ENCODE measurements at regions not wholly inside any gene's neighbourhood (a gene's known extent, or its start where the extent isn't known, plus 50 kb on each side); places are given as distances from the start of the nearest gene placed in this dataset.

- CTCF ChIA-PET = no interaction called here
- WGBS (ENCODE audit: insufficient coverage) = no CpG with 5 or more reads among the region's 3 CpGs
- Histone ChIP-seq H3K9me3 (ENCODE audit: control extremely low read depth in 1 of 3, control insufficient read depth in 2 of 3, insufficient read depth in 1 of 3, low read length in 2 of 3) (no peaks in the 10 kb centered on the region), H3K4me3 (ENCODE audit: control extremely low read depth in 1 of 5, extremely low read depth in 1 of 5, insufficient read depth in 1 of 5, low read depth in 2 of 5, low read length in 4 of 5) (no peak overlapping the region), H3K4me1 (ENCODE audit: control insufficient read depth in 2 of 2, insufficient read depth in 2 of 2, low read length in 2 of 2) (no peaks in the 10 kb centered on the region), H3K27me3 (replicated peaks in 1 of 4; ENCODE audit: control extremely low read depth in 1 of 4, control insufficient read depth in 3 of 4, insufficient read depth in 4 of 4, low read length in 3 of 4) (no peaks in the 10 kb centered on the region), H3K36me3 (replicated peaks in 1 of 2; ENCODE audit: control extremely low read depth in 1 of 2, control insufficient read depth in 1 of 2, extremely low read depth in 1 of 2, insufficient read depth in 2 of 2, low read length in 1 of 2) (no peaks in the 10 kb centered on the region), H3K9ac (ENCODE audit: low read length) (no peak overlapping the region), H3K27ac (ENCODE audit: low read length in 2 of 2) (no peak overlapping the region), H2AFZ (ENCODE audit: insufficient read depth, low read depth, low read length, poor library complexity, severe bottlenecking) (no peak overlapping the region), H3K79me2 (ENCODE audit: control insufficient read depth, insufficient read depth, low read length) (no peaks in the 10 kb centered on the region), H3K4me2 (replicated peaks; ENCODE audit: low read depth, low read length, poor library complexity, severe bottlenecking) (no peak overlapping the region), H4K20me1 (ENCODE audit: control insufficient read depth, insufficient read depth, low read length, poor library complexity, severe bottlenecking) (no peaks in the 10 kb centered on the region)
- ATAC-seq (ENCODE audit: low read depth) (no peak), DNase-seq (no peak)
- Mint-ChIP-seq H3K27me3 (no peaks in the 10 kb centered on the region), H3K27ac (no peak overlapping the region), H3K9me3 (ENCODE audit: insufficient read depth) (peaks cover 3% of the 10 kb centered on the region), H3K4me1 (no peaks in the 10 kb centered on the region), H3K4me3 (no peak overlapping the region)
- TF ChIP-seq CTCF (IDR thresholded peaks at IDR 0.05) (no peak), EZH2 (IDR thresholded peaks at IDR 0.05; ENCODE audit: borderline replicate concordance, insufficient read depth, low read depth, low read length, poor library complexity, severe bottlenecking) (no peak)
- intact Hi-C loops (cut with micrococcal nuclease) = no loop called here
- POLR2A ChIA-PET = no interaction called here
Observed at GRCh38 chr14:43901911-43902673, 605.0 kb downstream of the FSCB start.

- no peak overlapping the region for H3K4me2 ChIP-seq (replicated peaks; ENCODE audit: low read depth, low read length, poor library complexity, severe bottlenecking)
- no peak overlapping the region for H2AFZ ChIP-seq (ENCODE audit: insufficient read depth, low read depth, low read length, poor library complexity, severe bottlenecking)
- H3K79me2 ChIP-seq (ENCODE audit: control insufficient read depth, insufficient read depth, low read length) = no peaks in the 10 kb centered on the region
- H3K27me3 ChIP-seq (replicated peaks in 1 of 4; ENCODE audit: control extremely low read depth in 1 of 4, control insufficient read depth in 3 of 4, insufficient read depth in 4 of 4, low read length in 3 of 4) = no peaks in the 10 kb centered on the region
- intact Hi-C loops (cut with micrococcal nuclease) = no loop called here
- Mint-ChIP-seq H3K4me3 (no peak overlapping the region), H3K27me3 (no peaks in the 10 kb centered on the region), H3K9me3 (ENCODE audit: insufficient read depth) (no peaks in the 10 kb centered on the region), H3K27ac (no peak overlapping the region), H3K4me1 (no peaks in the 10 kb centered on the region)
- H3K4me1 ChIP-seq (ENCODE audit: control insufficient read depth in 2 of 2, insufficient read depth in 2 of 2, low read length in 2 of 2) = no peaks in the 10 kb centered on the region
- DNase-seq = no peak
- ChIA-PET CTCF (no interaction called here), POLR2A (no interaction called here)
- no peaks in the 10 kb centered on the region for H3K36me3 ChIP-seq (replicated peaks in 1 of 2; ENCODE audit: control extremely low read depth in 1 of 2, control insufficient read depth in 1 of 2, extremely low read depth in 1 of 2, insufficient read depth in 2 of 2, low read length in 1 of 2)
- no peak for ATAC-seq (ENCODE audit: low read depth)
- H3K27ac ChIP-seq (ENCODE audit: low read length in 2 of 2) = no peak overlapping the region
- H3K9me3 ChIP-seq (ENCODE audit: control extremely low read depth in 1 of 3, control insufficient read depth in 2 of 3, insufficient read depth in 1 of 3, low read length in 2 of 3) = no peaks in the 10 kb centered on the region
- H3K4me3 ChIP-seq (ENCODE audit: control extremely low read depth in 1 of 5, extremely low read depth in 1 of 5, insufficient read depth in 1 of 5, low read depth in 2 of 5, low read length in 4 of 5) = no peak overlapping the region
- no peaks in the 10 kb centered on the region for H4K20me1 ChIP-seq (ENCODE audit: control insufficient read depth, insufficient read depth, low read length, poor library complexity, severe bottlenecking)
- no peak for TF ChIP-seq CTCF (IDR thresholded peaks at IDR 0.05)
- no peak for TF ChIP-seq EZH2 (IDR thresholded peaks at IDR 0.05; ENCODE audit: borderline replicate concordance, insufficient read depth, low read depth, low read length, poor library complexity, severe bottlenecking)
- no peak overlapping the region for H3K9ac ChIP-seq (ENCODE audit: low read length)
- no CpG with 5 or more reads among the region's 2 CpGs for WGBS (ENCODE audit: insufficient coverage)
Observed at GRCh38 chr14:43900173-43900655, 606.9 kb downstream of the FSCB start.

All from B cell (primary cell).